ENCODE measurements at regions not wholly inside any gene's neighbourhood (a gene's known extent, or its start where the extent isn't known, plus 50 kb on each side); places are given as distances from the start of the nearest gene placed in this dataset.

DNA sequence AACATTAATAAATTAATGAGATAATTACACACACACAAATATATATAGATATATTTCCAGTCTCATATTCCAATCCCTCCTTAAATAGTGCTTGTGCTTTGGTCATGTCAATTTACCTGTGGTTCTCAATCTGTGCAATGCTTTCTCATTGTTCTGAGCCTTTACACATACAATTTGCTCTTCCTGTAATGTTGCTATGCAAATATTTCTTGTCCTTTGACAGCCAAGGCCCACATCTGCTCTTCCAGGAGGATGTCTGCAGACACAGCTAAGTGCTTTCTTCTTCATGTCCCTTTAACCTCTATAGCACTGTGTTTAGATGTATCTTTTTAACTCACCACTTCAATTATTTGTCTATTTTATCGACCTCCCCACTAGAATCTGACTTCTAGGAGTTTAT is 67.3 kb upstream of the RAPGEF2 start:
- no peak for DNase-seq (ENCODE audit: low read depth, low spot score)

DNA sequence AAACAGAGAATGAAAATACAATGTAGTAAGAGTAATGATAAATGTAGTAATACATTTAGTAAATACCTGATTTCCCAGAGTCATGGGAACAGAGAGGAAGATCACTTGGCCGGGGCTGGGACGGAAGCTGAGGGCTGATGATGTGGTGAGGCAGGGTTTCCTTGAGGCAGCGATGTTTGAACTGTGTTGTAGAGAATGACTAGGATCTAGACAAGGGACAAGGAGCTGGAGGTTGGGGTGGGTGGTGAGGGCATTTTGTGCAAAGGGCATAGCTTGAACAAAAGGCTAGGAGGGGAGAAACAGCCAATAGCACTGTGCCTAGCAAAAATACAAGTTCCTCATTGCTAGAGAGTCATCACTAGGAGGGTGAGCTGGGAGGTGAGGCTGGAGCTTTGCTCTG is 64.3 kb upstream of the RAPGEF2 start:
- no peak for DNase-seq (ENCODE audit: low read depth, low spot score)

DNA sequence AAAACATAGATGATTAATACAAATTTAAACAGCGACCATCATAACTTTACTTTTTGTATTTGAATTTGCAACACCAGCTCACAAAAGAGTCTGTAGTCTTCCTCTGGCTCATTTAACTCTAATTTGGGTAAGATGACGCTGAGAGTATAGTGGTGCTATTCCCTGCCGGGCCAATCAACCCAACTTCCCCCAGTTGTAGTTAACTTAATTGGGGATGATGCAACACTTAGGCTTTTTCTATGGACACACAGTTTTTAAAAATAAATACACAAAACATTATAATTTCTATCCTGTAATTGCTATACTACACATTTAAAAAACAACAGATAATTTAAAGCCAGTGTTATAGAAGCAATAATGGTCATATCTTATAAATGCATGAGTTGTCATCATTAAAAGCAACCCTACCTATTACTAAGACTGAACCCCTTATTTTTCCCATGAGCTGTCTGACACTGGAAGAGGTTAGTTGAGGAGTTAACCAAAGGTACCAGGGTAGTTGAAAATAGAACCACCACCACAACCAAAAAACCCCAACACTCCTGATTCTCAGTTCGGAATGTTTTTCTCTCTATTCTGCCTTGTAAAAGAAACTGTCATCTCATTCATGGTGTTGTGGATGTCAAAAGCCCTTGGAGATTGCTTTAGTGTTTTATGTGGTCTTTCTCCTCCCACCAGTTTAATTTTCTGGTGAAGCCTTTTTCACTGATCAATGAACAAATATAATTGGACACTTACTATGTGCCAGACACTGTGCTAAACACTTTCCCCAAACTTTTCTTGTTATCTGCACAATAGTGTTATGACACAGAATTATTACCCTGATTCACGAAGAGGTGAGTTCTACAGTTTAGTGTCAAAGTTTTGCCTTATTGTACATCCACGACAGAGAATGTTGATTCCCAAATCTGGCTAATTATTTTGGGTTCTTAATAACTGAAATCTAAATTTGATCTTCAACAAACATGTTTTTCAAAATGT is 61.5 kb upstream of the RAPGEF2 start:
- no peak for DNase-seq (ENCODE audit: low read depth, low spot score)

DNA sequence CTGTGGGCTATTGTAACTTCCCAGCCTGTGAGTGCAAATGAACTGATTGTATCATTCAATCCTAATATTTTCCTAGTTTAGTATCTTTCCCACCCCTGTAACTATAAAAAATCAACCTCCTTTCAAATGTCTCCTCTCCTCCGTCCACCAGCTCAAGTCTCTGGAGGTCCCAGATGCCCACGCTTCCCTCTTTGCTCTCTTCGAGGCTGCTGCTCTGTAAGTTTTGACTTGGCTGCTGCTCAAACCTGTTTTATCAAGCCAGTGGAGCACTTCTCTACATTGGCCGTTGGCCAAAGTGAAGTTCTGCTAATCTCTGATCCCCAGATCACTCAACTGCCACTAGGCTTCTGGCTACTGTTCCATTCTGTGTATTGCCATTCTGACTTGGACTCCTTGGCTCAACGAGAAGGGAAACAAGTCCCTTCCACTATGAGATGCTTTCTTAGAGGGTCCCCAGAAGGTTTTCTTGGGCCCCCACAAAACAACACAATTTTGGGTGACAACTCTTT is 60.7 kb upstream of the RAPGEF2 start:
- DNase-seq (ENCODE audit: low read depth, low spot score) = no peak

DNA sequence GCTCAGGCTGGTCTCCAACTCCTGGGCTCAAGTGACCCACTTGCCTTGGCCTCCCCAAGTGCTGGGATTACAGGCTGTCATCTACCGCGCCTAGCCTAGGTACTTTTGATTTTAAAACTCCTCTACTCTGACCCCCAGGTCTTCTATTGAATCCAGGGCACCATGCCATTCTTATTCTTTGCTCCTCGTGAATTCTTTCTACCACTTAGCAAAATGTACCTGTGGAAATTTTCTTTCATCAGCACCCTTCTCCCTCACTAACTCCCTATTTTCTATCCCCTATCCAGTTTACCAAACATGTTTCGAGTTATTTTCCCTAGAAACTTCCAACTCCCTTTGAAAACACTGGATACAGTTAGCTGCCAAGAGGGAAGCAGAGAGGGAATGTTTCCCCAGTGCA is 60.0 kb upstream of the RAPGEF2 start:
- no peak for DNase-seq (ENCODE audit: low read depth, low spot score)

DNA sequence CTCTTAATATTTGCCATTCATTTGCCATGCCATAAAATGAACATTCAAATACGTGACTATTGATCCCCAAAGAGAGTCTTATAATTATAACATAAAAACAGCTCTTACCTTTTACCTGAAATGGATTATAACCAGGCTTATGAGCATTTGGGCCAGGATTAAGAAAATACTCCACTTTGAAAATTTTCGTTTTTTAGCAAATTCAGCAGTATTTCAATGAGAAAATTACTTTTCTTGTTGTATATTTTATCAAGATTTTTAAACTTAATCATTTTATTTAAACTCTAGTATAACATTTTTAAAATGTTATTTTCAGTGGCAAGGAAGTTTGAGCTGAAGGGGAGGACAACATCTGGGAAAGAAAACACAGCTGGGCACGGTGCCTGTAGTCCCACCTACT is 59.0 kb upstream of the RAPGEF2 start:
- no peak for DNase-seq (ENCODE audit: low read depth, low spot score)

DNA sequence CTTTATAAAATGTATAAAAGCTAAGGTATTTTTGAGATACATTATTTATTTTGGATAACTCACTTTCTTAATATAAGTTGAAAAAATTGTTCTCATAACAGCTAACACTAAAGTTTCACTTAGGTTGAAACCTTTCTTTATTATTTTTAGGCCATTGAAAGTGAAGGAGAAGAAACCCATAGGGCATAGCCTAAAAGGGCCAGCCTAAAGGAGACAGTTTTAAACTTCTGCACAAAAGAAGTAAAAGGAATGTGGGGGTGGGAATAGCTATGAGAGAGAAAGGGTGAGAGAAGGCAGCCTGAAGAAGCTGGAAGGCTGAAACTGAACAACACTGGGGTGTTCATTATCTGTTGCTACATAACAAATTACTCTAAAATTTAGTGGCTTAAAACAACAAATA is 57.6 kb upstream of the RAPGEF2 start:
- DNase-seq (ENCODE audit: low read depth, low spot score) = no peak

DNA sequence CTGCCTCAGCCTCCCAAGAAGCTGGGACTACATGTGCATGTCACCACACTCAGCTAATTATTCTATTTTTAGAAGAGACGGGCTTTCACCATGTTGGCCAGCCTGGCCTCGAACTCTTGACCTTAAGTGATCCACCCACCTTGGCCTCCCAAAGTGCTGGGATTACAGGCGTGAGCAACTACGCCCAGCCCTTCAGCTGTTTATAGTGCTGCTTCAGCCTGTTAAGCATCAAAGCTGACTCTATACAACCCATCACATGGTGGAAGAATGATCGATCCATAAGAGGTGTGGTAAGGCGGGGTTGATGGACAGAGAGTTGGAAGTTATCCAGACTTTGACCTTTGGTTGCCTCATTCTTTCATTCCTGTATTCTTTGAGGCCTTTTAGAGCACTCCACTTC is 56.2 kb upstream of the RAPGEF2 start:
- DNase-seq (ENCODE audit: low read depth, low spot score) = no peak

DNA sequence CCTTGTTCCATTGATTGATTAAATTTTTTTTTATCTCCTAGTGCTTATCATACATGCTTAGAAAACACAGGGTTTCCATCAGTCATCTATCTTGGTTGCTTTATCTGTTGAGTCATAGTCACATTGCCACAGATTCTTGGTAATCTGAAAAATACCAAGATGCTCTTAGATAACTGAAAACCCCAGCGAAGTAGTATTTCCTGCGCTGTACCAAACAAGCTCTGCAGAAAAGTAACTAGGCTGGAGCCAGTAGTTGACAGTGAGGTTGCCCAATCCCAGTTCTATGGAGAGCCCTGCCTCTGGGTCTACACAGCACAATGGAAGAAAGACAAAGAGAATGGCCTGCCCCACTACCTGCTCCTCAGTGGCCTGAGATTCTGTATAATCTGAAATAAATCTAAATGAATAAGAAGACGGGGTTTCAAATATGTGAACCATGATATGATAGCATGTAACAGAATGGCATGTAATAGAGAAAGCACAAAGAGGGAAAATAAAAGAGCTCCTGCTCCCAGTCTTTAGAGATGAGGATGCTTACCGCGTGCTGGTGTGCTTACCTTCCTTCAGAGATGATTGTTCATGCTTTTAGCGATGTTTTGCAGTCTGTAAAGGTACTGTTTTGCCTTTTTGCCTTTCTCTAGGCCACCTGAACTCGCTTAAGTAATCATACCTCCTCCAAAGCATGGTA is 55.3 kb upstream of the RAPGEF2 start:
- DNase-seq (ENCODE audit: low read depth, low spot score) = no peak

DNA sequence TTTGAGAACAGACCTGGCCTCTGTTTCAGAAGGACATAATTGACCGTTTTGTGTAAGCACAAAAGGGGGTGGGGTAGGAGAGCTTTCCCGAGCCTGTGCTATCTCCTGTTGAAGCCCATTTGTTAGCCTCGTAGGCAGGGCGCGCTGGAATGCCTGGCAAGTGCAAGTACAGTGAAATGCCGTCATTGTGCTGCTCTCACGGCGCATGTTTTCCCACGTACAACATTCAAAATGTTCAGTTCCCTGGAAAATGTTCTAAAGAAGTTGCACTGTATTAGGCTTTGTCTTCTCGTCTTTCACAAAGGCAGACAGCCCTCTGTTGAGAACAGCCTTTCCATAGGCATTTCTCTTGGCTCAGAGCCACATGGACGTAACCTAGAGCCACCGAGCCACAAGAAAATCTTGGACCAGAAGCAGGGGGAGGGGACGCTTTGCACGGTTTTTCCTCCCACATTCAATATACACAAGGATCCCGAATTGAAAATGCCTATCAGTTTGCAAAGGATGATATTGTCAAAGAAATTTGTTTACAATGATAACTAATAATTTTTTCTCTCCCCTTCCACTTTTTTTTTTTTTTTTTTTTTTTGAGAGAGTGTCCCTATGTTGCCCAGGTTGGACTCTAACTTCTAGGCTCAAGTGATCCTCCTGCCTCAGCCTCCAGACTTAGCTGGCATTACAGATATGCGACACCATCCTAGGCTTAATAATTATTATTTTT is 54.6 kb upstream of the RAPGEF2 start:
- DNase-seq (ENCODE audit: low read depth, low spot score) = no peak

DNA sequence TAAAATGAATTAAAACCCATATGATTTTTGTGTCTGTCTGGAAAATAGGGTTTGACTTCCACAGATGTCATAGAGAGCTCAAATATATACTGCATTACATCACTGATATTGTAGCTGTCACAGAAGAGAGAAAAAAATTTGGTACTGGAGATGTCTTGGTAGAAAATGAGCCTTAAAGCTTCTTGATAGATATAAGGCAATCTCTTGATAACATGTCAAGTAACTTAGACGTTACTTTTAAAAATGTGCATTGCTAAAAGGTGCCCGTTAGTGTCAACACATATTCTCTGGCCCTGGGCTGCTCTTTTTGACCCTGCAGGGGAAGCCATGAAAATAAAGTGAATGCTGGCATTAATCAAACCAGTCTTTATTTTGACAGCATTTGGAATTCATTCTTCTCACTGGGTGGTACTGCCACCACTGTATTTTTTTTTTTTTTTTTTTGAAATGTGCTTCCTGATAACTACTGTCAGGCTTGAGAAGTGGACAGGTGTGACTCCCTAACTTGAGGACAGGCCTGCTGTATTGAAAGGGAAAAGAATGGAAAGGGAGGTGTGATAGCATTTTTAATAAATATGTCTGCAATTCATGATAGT is 53.0 kb upstream of the RAPGEF2 start:
- DNase-seq (ENCODE audit: low read depth, low spot score) = no peak

DNA sequence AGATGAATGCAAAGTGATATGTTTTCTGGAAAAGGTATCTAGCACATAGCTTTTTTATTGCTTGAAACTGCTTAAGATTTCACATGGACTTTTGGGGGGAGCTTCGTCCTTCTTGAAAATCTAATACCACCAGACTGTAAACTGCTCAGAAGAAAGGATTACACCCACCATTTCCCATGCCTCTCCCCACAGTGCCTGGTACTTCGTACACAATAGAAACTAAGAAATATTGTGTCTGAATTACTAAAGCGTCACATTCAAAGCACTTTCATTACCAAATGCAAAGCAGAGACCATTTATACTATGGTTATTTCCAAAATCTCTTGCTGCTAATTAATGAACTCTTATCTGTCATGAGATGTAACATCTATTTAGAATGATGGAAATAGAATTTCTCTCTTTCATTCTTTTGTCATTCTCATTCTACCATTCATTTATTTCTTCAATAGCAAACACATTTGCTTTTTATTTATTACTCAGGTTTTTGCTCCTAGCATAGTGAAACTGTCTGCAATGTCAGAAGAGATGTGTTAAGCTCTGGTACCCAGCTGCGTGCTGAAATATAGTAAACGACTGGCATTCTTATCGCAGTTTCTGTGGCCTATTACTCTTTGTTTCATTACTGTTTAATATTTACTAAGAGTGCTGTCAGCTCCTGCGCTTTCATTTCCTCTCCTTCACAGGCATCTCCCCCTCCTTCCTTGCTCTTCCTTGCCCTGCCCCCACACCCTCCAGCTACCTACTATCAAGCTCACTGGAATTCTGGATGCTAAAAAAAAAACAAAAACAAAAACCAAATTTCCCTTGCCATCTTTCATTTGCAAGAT is 51.4 kb upstream of the RAPGEF2 start:
- DNase-seq (ENCODE audit: low read depth, low spot score) = no peak

DNA sequence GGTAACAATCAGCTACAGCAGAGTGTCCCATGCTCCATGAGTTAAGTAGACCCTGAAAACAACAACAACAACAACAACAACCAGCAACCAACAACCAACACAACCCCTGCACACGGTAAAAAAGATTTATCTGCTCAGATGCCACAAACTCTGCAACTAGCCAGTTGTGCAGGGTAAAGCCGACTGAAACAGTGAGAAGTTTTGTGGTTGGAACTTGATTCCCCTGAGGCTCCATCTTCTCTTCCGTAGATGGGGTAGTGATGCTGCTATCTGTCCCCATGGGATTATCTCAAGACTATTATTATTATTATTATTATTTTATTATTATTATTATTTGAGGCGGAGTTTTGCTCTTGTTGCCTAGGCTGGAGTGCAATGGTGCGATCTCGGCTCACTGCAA is 50.6 kb upstream of the RAPGEF2 start:
- no peak for DNase-seq (ENCODE audit: low read depth, low spot score)
